Stomach (tissue), 8 donors: ENCODE measurements at regions not wholly inside any gene's neighbourhood (a gene's known extent, or its start where the extent isn't known, plus 50 kb on each side); places are given as distances from the start of the nearest gene placed in this dataset.

ENCODE experiments used
- DNase-seq, 2 donors: peaks; one replicate each; pipeline versions ENCODE4 v3.0.0 to v3.0.0-alpha.2; 2013 to 2019
- H3K27ac ChIP-seq, 5 donors: fragments of 200-600 bp in 4 of 5; sonication (generic) in 4 of 5; one replicate each; pipeline ENCODE4 v1.5.1; 2013 to 2019; ENCODE audit warnings: mild to moderate bottlenecking in 1 of 5, moderate library complexity in 1 of 5
- H3K27me3 ChIP-seq, 3 donors: fragments of 200-600 bp; sonication (generic); one replicate each; pipeline ENCODE4 v1.5.1; 2017 to 2019; ENCODE audit warnings: mixed run types in 1 of 3
- H3K36me3 ChIP-seq, 4 donors: fragments of 200-600 bp; sonication (generic); 1 replicate in 3 of 4; 2 replicates in 1 of 4; pipeline ENCODE4 v1.5.1; 2016 to 2019
- H3K4me1 ChIP-seq, 4 donors: fragments of 200-600 bp; sonication (generic); one replicate each; pipeline ENCODE4 v1.5.1; 2016 to 2019
- H3K4me3 ChIP-seq, 4 donors: fragments of 200-600 bp; sonication (generic) in 3 of 4; one replicate each; pipeline ENCODE4 v1.5.1; 2016 to 2019; ENCODE audit warnings: mild to moderate bottlenecking in 1 of 4
- H3K9me3 ChIP-seq, 4 donors: fragments of 200-600 bp; sonication (generic); one replicate each; pipeline ENCODE4 v1.5.1; 2016 to 2019
- CTCF ChIP-seq, 7 experiments: fragments of 450-650 bp in 4 of 7; fragments of 200-600 bp in 3 of 7; sonication (generic) in 3 of 7; IDR thresholded peaks; one replicate each; pipeline ENCODE4 v1.5.1; 2016 to 2019; ENCODE audit warnings: antibody characterized with exemption in 7 of 7, control low read depth in 2 of 7, mild to moderate bottlenecking in 1 of 7
- EP300 ChIP-seq: sonication (generic); formaldehyde crosslinking; IDR thresholded peaks from one replicate; pipeline ENCODE4 v1.6.1; 2017; ENCODE audit warnings: antibody characterized with exemption
- POLR2A ChIP-seq, 4 donors: fragments of 450-650 bp; IDR thresholded peaks; one replicate each; pipeline ENCODE4 v1.6.1; 2016; ENCODE audit warnings: antibody characterized with exemption in 4 of 4, control low read depth in 2 of 4, mild to moderate bottlenecking in 1 of 4, moderate library complexity in 1 of 4
- POLR2AphosphoS5 ChIP-seq, 3 donors: sonication (generic); formaldehyde crosslinking; IDR thresholded peaks; one replicate each; pipeline ENCODE4 v1.6.1; 2016; ENCODE audit warnings: antibody characterized with exemption in 3 of 3
- WGBS, 5 donors: extraction: QIAGEN DNeasy Blood & Tissue Kit in 3 of 5; methylation state at CpG; one replicate each; pipeline versions ENCODE4 v1.1.5 to v1.1.7; 2013 to 2018; 5-methylcytosine and 5-hydroxymethylcytosine counted together
- intact Hi-C: fragments of 100-400 bp; cut with DNase I; formaldehyde crosslinking; loops from one replicate; pipeline ENCODE4 v1.15.1; 2023; ENCODE audit warnings: low total_unique reads
- donor health status: healthy with polysubstance abuse.
- donor health status: Bipolar disorder and iron deficiency.
- donor health status: healthy.

- H3K4me1 ChIP-seq: no peaks in the 10 kb centered on the region
- no peaks in the 10 kb centered on the region for H3K9me3 ChIP-seq
- H3K4me3 ChIP-seq: no peak overlapping the region
- WGBS, 5 donors: 78 to 84% (median 83%) methylated on average over 10 of the region's 10 CpGs
- TF ChIP-seq POLR2A (IDR thresholded peaks at IDR 0.05): no peak
- TF ChIP-seq CTCF (IDR thresholded peaks at IDR 0.05): no peak
- TF ChIP-seq EP300: no peak
- no peak for TF ChIP-seq POLR2AphosphoS5 (IDR thresholded peaks at IDR 0.05)
- no peak for DNase-seq
- H3K36me3 ChIP-seq: no peaks in the 10 kb centered on the region
- H3K27me3 ChIP-seq: peaks cover 0 to 92% (median 16%) of the 10 kb centered on the region in 3 donors
- intact Hi-C loops: no loop called here
- H3K27ac ChIP-seq: no peak overlapping the region
Measured at GRCh38 chr3:127389420-127389819, 101.6 kb upstream of the PRR20G start.

- no peak for TF ChIP-seq CTCF (IDR thresholded peaks at IDR 0.05)
- no peak for TF ChIP-seq EP300
- no peak for TF ChIP-seq POLR2AphosphoS5 (IDR thresholded peaks at IDR 0.05)
- no peak for TF ChIP-seq POLR2A (IDR thresholded peaks at IDR 0.05)
- Histone ChIP-seq H3K9me3 (no peaks in the 10 kb centered on the region), H3K27me3 (peaks cover 0 to 82% (median 16%) of the 10 kb centered on the region in 3 donors), H3K4me3 (no peak overlapping the region), H3K27ac (no peak overlapping the region), H3K36me3 (no peaks in the 10 kb centered on the region), H3K4me1 (no peaks in the 10 kb centered on the region)
- 62 to 73% (median 63%) methylated on average over 9 of the region's 9 CpGs for WGBS, 5 donors
- no peak for DNase-seq
- intact Hi-C loops: no loop called here
Measured at GRCh38 chr3:127388427-127388826, 100.6 kb upstream of the PRR20G start.

- Histone ChIP-seq H3K4me1 (no peaks in the 10 kb centered on the region), H3K27me3 (peaks cover 0 to 75% (median 16%) of the 10 kb centered on the region in 3 donors), H3K4me3 (no peak overlapping the region), H3K9me3 (no peaks in the 10 kb centered on the region), H3K36me3 (no peaks in the 10 kb centered on the region), H3K27ac (no peak overlapping the region)
- DNase-seq: peak in 1 of 2 donors; percentile 9
- TF ChIP-seq POLR2A (IDR thresholded peaks at IDR 0.05) (no peak), POLR2AphosphoS5 (IDR thresholded peaks at IDR 0.05) (no peak), EP300 (no peak), CTCF (IDR thresholded peaks at IDR 0.05) (no peak)
- 75 to 80% (median 79%) methylated on average over 7 to 8 of the region's 8 CpGs for WGBS, 5 donors
- intact Hi-C loops: no loop called here
Measured at GRCh38 chr3:127387556-127388153, 99.8 kb upstream of the PRR20G start.

GRCh38 chr3:127387119-127387518, 99.3 kb upstream of the PRR20G start:
- TF ChIP-seq CTCF (IDR thresholded peaks at IDR 0.05): no peak
- Histone ChIP-seq H3K27ac (no peak overlapping the region), H3K9me3 (peaks cover 0 to under 1% (median 0%) of the 10 kb centered on the region in 4 donors), H3K36me3 (no peaks in the 10 kb centered on the region), H3K4me1 (no peaks in the 10 kb centered on the region), H3K4me3 (no peak overlapping the region), H3K27me3 (peaks cover 0 to 69% (median 16%) of the 10 kb centered on the region in 3 donors)
- WGBS, 5 donors: 67 to 91% (median 81%) methylated on average over 8 of the region's 8 CpGs
- intact Hi-C loops: no loop called here
- DNase-seq: no peak
